EL (cell line): ENCODE measurements at regions not wholly inside any gene's neighbourhood (a gene's known extent, or its start where the extent isn't known, plus 50 kb on each side); places are given as distances from the start of the nearest gene placed in this dataset.
"Not testable (repeated sequence)": the region's sequence is repeated elsewhere in the genome, so short reads cannot be mapped to it uniquely, and the experiment has no call there.

Source experiments
- DNase-seq: peaks from one replicate; pipeline ENCODE4 v3.0.0-alpha.2; 2016

- DNase-seq = no peak
These were observed 117.9 kb upstream of the MED14 start for GRCh38 chrX:40853004-40853815.

GRCh38 chrX:40853816-40854123, 118.4 kb upstream of the MED14 start:
- no peak for DNase-seq

GRCh38 chrX:40854242-40854641, 118.9 kb upstream of the MED14 start:
- no peak for DNase-seq

- peak; percentile 58 for DNase-seq
These were observed 120.1 kb upstream of the MED14 start for GRCh38 chrX:40855411-40855810.

- DNase-seq = no peak
These were observed 120.7 kb upstream of the MED14 start for GRCh38 chrX:40855932-40856515.

GRCh38 chrX:40861952-40862554, 126.7 kb upstream of the MED14 start:
- not testable (repeated sequence) for DNase-seq

GRCh38 chrX:40863260-40863659, 127.9 kb upstream of the MED14 start:
- not testable (repeated sequence) for DNase-seq

GRCh38 chrX:40863671-40864070, 128.3 kb upstream of the MED14 start:
- DNase-seq = no peak

- peak; percentile 57 for DNase-seq
These were observed 129.6 kb upstream of the MED14 start for GRCh38 chrX:40864972-40865371.

- DNase-seq = no peak
These were observed 131.6 kb upstream of the MED14 start for GRCh38 chrX:40866893-40867292.

- DNase-seq = peak; percentile 58
These were observed 132.0 kb upstream of the MED14 start for GRCh38 chrX:40867352-40867751.

- no peak for DNase-seq
These were observed 133.5 kb upstream of the MED14 start for GRCh38 chrX:40868868-40869267.

- DNase-seq = not testable (repeated sequence)
These were observed 135.6 kb upstream of the MED14 start for GRCh38 chrX:40870982-40871381.

GRCh38 chrX:40871385-40872082, 136.2 kb upstream of the MED14 start:
- DNase-seq = peak; percentile 16

- no peak for DNase-seq
These were observed 137.0 kb upstream of the MED14 start for GRCh38 chrX:40872351-40872750.

GRCh38 chrX:40875476-40875875, 140.1 kb upstream of the MED14 start:
- DNase-seq = no peak

GRCh38 chrX:40877887-40878286, 142.5 kb upstream of the MED14 start:
- peak; percentile 21 for DNase-seq

GRCh38 chrX:40878766-40879165, 143.4 kb upstream of the MED14 start:
- no peak for DNase-seq

- DNase-seq = not testable (repeated sequence)
These were observed 143.8 kb upstream of the MED14 start for GRCh38 chrX:40879172-40879571.

- no peak for DNase-seq
These were observed 145.4 kb upstream of the MED14 start for GRCh38 chrX:40880712-40881111.

- no peak for DNase-seq
These were observed 147.8 kb upstream of the MED14 start for GRCh38 chrX:40883021-40883619.

- no peak for DNase-seq
These were observed 150.6 kb upstream of the MED14 start for GRCh38 chrX:40885989-40886388.

GRCh38 chrX:40887476-40887875, 152.1 kb upstream of the MED14 start:
- peak; percentile 19 for DNase-seq
